LHCN-M2 (cell line): ENCODE measurements at regions not wholly inside any gene's neighbourhood (a gene's known extent, or its start where the extent isn't known, plus 50 kb on each side); places are given as distances from the start of the nearest gene placed in this dataset.

ENCODE experiments used
- DNase-seq: peaks from one replicate; pipeline ENCODE4 v3.0.0-alpha.2; 2012; ENCODE audit warnings: low read depth

DNA sequence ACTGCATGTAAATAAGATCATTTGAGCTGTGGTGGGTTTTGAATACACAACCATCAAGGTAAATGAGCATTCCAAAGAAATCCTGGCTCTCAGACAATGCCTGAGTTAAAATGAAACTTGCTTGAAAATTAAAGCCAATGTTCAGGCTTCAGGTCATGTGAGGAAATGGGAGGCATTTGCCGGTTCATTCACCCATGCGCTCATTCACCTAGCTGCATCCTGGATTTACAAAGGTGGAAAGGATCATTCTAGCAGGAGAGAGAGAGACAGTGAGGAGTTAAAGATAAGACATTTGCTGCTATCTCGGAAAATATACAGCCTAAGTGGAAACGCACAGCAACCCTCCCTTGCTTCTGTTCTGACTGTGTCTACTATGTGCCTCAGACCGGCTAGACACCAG is 143.8 kb upstream of the KLF4 start:
- DNase-seq = no peak

DNA sequence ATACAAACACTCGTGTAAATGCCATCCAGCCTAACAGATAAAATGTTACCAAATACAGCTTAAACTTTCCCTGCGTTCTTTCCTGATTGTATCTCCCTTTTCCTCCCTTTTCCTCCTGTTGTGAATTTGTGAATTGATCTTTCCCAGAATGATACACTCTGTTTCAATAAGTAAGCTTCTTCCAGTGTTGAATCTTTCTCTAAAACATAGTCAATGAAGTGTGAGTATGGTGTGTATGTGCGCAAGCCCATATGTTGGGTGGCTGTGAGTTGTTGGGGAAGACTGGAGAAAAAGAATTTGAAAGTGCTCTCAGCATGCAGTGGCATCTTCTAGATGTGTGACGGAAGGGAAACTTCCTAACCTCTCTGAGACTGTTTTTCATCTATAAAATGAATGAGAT is 143.1 kb upstream of the KLF4 start:
- DNase-seq = no peak

DNA sequence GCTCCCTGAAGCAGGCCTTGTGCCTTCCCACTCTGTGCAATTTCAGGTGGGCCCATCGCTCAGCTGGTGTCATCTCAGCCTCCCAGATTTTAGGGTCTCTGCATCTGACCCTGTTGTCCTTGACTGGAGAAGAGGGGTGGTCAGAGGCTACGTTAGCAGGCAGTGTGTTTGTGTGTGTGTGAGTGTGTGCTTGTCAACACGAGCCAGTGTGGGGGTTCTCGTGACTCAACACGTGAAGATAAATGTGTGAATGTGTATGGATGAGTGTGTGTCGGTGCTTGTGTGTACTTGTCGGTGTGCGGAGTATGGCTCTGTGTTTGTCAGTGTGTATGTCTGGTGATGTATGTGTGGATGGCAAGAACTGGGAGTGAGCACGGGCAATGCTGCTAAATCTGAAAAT is 142.6 kb upstream of the KLF4 start:
- no peak for DNase-seq

DNA sequence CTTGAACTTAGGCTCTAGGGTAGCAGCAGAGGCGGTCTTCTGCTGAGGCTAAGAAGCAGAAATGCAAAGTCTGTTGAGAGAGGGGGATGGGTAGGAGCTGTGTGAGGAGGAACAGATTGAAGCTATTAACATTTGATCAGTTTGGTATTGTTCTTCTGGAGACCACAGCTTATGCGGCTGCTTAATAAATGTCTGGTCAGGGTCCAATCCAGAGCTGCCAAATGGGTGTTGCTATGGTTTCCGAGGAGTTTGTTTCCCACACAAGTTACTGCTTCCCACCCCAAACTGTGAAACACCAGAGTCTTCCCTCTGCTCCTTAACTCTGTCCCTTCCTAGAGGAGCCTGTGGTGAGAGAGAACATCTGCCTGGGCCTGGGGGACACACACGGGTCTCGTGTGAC is 142.2 kb upstream of the KLF4 start:
- no peak for DNase-seq

DNA sequence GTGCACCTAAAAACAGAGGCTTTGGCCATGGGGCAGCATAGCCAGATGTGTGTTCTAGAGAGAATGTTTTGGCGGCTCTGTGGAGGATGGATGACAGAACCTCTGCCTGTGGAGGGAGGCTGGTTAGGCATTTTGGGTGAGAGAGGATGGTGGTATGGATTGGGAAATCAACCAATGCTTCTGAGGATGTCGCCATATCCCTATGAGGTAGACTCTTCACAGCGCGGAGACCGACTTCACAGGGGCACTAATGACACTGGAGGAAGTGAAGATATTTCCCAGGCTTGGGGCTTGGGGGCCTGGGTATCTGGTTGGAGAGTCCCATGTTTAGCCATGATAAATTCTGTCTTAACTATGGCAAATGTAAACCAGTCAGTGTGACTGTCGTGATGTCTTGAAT is 140.6 kb upstream of the KLF4 start:
- DNase-seq = no peak

DNA sequence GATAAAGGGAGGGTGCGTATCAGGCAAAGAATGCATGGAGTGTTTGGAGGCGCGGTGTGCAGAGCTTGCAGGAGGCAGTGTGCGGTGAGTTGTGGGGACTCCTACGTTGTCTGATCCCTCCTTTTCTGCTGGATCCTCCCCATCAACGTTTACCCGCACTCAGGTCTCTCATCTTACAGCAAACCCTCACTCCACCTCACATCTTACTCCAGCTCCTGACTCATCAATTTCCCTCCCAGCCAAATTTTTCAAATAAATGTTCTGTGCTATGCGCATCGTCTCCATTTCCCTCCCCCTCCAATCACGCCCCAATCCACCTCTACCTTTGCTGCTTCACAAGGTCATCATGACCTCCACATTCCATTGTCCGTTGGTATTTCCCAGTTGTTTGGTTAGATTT is 138.9 kb upstream of the KLF4 start:
- no peak for DNase-seq

DNA sequence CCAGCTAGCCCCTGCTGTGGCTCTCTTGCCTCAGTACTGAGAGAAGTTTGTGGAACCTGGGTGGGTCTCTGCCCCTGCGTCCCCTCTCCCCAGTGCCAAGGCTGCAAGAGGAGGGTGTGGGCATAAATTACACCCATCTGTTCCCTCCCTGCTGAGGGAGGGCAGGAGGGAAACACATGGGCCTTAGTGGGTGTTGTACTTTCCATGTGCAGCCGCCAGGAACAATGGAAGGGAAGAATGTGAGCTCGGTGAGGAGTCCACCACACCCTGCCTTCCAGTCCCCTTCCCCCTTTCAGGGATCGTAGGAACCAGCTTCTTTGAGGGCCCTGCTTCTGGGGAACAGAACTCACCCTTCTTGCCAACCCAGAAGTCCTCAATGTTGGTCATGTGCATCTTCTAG is 138.2 kb upstream of the KLF4 start:
- DNase-seq = no peak

DNA sequence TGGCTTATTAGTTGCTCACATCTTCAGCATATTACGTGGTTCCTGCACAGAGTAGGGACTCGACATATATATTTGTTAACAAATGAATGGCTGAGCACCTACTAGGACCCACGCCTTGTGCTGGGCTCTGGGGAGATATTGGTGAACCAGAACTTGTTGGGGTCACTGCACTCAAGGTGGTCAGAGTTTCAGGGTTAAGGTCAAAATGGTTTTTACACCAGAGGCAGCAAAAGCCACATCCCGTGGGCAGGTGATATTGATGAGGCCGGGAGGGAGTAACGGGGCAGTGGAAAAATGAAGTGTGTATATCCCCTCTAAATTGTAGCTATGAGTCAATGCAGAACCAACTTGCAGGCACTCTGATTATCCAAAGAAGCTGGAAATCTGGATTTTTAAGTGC is 136.5 kb upstream of the KLF4 start:
- no peak for DNase-seq

DNA sequence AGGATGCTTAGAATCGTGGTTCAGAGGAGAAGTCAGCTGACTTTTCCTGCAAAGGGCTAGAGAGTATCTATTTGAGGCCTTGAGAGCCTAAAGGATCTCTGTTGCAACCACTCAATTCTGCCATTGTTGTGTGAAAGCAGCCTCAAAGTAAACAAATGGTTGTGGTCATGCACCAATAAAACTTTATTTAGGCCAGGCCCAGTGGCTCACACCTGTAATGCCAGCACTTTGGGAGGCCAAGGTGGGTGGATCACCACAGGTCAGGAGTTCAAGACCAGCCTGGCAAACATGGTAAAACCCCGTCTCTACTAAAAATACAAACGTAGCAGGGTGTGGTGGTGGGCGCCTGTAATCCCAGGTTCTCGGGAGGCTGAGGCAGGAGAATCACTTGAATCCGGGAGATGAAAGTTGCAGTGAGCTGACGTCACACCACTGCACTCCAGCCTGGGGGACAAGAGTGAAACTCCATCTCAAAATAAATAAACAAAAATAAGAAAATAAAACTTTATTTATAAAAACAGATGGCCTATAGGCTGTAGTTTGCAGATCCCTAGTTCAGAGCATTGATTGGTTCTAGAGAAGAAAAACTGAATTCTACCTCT is 135.9 kb upstream of the KLF4 start:
- no peak for DNase-seq

DNA sequence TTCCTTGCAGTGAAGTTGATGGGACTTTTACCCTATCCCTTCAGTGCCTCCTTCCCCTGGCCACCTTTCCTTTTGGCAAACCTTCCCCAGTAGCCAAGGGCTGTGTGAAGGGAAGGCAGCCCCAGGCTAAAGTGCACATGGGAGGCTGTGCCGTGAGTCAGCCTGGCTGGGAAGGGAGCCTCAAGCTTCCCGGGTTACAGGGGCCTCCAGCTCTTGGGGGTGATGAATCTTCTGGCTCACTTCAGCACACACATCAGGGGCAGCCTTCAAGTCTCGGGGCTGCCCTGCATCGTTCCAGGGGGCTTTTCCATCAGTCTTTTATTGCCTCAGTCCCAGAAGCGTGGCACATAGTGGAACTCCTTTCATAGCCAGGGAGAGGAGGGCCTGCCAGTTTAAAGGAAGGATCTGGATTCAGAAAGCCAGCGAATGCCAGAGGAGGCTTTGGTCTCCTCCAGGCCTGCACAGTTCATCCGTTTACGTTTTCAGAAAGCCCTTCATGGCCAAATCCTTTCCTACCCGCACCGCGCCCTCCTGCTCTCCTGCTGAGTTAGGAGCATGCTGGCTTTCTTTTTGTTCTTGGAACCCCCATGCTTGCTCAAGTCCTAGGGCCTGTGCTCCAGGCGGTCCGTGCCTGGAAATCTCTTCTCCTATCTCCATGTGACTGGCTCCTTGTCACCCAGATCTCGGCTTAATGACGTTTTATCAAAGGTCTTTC is 134.8 kb upstream of the KLF4 start:
- no peak for DNase-seq

DNA sequence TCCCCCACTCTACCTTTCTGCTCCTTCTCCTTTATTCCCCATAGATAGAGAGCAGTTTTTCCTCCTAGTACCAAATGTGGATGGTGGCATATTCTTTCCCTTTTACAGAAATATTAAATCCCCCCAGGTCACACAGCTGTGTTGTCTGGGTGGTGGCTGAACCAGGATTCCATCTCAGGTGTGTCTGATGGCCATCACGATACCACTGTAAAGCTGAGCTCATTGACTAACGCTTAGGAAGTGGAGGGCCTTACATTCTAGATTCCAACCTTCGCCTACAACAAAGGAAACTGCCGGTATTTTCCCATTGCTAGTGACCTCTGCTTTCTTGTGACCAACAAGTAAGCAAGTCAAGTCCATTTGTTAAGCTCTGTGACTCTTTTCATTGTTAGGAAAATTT is 131.9 kb upstream of the KLF4 start:
- no peak for DNase-seq

DNA sequence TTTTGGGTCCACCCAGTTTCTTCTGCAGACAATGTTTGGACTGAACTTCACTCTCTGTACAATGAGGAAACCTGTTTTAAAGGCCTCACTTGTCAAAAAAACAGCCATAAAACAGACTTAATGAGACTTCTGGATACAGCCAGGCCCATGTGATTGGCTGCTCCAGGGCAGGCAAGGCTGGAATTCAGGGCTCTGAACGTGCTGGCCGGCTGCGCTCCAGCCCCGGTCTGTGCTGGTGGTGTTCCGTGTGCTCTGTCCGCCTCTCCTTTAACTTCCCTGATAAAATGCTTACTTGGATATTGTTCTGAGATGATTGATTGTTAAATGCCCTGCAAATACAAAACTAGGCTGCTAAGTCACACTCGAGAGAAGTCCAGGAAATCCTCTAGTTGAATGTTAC is 131.2 kb upstream of the KLF4 start:
- DNase-seq = no peak

DNA sequence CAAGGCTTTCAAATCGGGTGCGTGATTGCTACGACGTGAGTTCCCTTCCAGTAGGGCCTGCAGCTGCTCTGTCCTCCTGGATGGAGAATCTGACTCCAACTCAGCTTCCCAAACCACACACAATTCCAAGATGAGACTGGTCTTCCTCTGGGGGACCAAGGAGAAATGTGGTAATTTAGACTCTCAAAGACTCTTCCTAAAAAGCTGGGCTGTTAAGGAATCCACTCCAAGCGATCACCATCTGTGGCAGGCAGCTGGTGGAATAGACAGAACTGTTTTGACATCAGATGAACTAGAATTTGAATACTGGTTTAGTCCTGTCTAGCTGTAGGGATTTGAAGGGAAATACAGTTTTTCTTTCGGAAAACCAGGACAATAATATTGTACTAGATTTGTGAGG is 130.7 kb upstream of the KLF4 start:
- no peak for DNase-seq

DNA sequence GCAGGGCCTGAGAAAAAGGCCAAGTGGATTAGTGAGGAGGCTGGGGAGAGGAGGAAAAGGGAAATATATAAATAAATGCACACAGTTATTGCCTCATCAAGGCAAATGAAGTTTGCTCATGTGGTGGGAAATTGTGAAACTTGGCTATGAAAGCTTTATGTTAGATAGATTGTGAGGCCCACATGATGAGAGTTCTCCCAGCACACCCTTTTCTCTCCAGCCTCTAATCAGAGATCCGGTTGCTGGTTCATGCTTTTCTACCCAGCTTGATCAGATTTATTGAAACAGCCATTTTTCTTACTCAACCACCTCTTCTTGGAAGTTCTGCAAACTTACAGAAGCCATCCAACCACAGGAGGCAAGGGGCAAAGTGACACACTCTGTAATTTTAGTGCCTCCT is 125.8 kb upstream of the KLF4 start:
- no peak for DNase-seq

DNA sequence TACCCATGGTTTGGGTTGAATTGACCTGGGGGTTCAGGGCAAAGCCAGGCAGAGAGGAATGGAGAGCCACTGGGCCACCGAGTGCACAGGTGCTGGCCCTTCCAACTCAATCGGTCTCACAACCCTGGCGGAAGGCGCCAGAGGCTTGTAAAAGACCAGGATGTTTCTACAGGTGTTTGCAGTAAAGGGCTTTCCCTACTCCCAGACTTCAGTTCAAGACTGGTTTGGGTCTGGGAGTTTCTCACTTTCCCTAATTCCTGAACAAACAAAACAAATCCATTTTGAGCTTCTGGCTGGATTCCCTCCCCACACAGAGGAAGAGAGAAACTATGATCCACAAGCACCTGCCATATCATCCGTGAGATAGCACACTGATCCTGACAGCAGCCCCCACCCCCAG is 125.2 kb upstream of the KLF4 start:
- no peak for DNase-seq

DNA sequence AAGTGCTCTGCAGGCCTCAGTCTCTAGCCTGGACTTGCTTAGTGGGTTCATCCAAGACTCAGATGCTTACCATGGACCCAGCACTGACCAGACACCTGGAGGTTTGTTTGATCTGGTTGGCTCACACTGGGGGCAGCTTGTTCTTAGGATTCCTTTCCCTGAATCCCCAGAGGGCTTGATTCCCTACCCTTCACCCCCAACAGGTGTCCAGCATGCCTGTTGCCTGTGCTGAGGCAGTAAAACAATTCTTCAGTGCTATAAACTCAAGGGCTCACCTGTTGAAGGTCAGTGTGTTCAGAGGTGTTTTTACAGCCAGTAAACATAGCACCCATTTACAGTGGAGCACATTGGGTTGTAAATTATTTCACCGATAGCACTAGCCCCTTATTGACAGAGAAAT is 123.8 kb upstream of the KLF4 start:
- no peak for DNase-seq

DNA sequence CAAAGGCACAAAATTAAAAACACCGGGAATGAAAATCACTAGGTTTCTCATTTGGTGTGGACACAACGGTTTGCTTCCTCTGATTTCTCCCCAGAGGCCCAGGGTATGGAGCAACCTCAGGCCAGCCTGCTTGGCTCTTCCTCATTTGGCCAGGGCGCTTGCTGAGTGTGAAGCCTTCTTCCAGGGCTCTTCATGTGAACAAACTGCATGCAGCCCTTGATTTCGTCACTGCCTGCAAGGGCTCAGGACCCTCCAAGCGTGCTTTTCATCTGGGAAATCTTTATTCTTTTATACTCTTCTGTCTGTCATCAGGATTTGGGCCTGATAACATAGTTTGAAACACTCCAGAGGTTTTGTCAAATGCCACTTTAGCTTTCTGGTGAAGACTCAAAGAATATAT is 122.6 kb upstream of the KLF4 start:
- DNase-seq = no peak

DNA sequence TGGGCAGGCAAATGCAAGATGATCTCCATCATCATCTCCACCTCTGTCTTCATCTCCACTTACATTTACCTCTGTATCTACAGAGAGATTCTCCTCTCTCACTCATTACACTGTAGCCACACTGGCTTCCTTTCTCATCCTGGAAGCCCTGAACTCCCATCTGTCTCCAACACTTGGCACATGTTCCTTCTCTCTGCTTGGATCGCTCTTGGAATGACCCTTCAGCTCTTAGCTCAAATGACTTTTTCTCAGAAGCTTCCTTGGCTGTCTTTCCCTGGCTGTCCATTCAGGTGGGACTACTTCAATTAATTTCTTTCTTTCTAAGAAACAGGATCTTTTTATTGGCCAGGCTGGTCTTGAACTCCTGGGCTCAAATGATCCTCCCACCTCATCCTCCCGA is 120.0 kb upstream of the KLF4 start:
- DNase-seq = no peak

DNA sequence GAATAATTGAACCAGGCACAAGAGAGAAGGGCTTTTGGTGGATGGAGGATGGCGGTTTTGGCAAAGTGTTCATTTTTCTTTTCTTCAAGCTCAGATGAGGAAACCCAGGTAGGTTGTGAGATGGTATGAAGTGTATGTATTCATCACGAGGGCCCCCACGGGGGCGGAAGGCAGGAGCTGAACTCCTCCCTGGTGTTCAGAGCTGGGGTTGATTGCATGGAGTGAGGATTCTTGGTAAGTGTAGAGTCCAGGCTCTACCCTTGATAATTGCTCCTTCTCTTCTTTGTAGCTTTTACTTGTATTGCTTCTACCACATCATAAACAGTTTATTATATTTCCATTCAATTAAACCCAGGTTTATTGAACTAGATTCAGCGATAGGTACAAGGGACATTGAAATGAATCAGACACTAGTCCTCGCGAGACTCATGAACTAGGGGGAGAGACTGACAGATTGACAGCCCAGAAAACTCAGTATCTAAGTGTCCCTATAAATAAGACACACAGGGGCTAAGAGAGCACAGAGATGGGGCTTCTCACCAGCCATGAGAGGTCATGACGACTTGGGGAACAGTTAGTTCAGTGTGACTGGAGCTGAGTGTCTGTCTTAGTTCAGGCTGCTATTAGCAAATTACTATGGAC is 116.7 kb upstream of the KLF4 start:
- DNase-seq = no peak

DNA sequence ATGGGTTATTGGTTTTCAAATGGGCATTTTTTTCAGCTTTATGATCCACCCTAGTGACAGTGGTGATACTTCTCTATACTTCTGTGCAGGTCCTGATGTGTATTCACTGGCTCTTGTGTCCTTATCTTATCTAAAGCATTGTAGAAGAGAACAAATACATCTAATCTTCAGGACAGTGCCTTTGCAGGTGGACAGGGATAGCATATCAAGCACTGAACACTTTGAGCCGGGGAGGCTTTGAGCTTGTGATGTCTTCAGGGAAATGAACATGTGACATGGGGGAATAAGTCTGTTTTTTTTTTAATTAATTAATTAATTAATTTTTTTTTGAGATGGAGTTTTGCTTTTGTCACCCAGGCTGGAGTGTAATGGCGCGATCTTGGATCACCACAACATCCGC is 115.5 kb upstream of the KLF4 start:
- DNase-seq = no peak

DNA sequence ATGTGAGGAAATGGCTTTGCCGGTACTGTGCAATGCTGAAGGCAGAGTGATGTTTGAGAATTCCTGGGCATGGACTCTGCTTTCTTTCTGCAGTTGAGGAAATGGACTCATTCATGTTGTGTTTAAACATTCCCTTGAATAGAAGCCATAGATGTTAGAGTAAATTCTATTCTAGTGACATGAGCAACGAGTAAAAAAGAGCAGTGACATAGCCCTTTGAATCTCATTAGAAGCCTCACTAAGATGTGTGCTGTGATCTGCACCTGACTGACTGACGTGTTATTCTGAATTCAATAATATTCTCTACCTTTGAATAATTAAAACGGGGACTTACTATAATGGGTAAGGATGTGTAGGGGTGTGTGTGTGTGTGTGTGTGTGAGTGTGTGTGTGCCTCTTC is 113.7 kb upstream of the KLF4 start:
- no peak for DNase-seq

DNA sequence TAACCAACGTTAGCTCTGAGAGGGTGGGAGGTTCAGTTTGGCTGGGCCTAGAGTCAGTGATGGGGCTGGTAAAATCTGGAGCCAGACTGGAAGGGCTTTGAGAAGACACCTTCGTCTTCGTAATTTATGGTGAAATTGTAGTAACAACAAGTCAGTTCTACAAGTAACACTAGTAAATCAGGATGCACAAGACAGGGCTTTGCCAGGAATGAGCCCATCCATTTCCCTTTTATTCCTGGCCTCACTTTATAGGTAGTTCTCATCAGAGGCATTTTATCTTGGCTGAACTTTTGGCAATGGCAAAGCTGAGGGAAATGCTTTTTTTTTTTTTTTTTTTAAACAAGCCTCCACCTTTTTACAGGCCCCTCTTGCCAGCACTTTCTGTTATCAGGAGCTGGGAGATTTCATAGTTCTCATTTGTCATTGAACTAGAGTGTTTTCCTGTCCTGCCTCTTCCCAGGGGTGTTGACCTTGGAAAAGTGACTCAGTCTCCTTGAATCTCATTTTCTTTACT is 110.5 kb upstream of the KLF4 start:
- no peak for DNase-seq

DNA sequence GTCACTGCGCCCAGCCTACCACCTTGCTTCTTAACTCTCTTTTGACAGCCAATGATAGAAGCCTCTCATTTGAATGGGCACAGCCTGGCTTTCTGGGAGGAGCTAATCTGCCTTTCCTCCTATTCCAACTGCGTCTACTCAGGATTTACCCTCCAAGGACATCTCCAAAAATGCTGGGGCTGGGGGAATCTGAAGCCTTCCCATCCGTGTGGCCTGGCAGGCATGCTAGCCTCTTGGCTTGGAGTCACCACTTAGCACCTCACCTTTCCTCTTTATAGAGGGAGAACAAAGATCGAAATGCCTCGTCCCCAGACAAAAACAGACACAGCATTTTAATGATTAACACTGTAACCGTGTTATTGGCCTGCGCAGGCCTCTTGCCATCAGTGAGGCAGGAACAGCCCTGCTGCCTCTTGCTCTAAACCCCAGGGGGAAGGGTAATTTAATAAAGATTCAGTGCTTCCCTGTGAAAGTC is 108.2 kb upstream of the KLF4 start:
- DNase-seq = no peak
